Choroid plexus epithelial cell (primary cell): ENCODE measurements at regions not wholly inside any gene's neighbourhood (a gene's known extent, or its start where the extent isn't known, plus 50 kb on each side); places are given as distances from the start of the nearest gene placed in this dataset.

ENCODE experiments used
- DNase-seq: peaks from one replicate; pipeline ENCODE4 v3.0.0-alpha.2; 2010; ENCODE audit warnings: low read depth
- H3K4me3 ChIP-seq: 2 replicates; pipeline ENCODE4 v1.5.1; 2011; ENCODE audit warnings: low read depth, mild to moderate bottlenecking, control low read depth, low read length, moderate library complexity
- CTCF ChIP-seq: conservative IDR thresholded peaks from 2 replicates; pipeline ENCODE4 v1.5.1; 2011; ENCODE audit warnings: low read depth, mild to moderate bottlenecking, control low read depth, inconsistent platforms, low read length, moderate library complexity

GRCh38 chr14:55957950-55958349 lies 160.3 kb upstream of the PELI2 start:
- TF ChIP-seq CTCF: no peak
- H3K4me3 ChIP-seq: no peak overlapping the region
- no peak for DNase-seq

- no peak for DNase-seq
- H3K4me3 ChIP-seq: no peak overlapping the region
- TF ChIP-seq CTCF: no peak
Measured at GRCh38 chr14:55963295-55963694, 154.9 kb upstream of the PELI2 start.

- no peak for DNase-seq
- no peak for TF ChIP-seq CTCF
- H3K4me3 ChIP-seq: no peak overlapping the region
Measured at GRCh38 chr14:55964091-55964490, 154.1 kb upstream of the PELI2 start.

- H3K4me3 ChIP-seq: no peak overlapping the region
- DNase-seq: no peak
- no peak for TF ChIP-seq CTCF
Measured at GRCh38 chr14:55964821-55965220, 153.4 kb upstream of the PELI2 start.

GRCh38 chr14:55965851-55966250 lies 152.4 kb upstream of the PELI2 start:
- TF ChIP-seq CTCF: no peak
- peak; percentile 5 for DNase-seq
- no peak overlapping the region for H3K4me3 ChIP-seq

GRCh38 chr14:55968741-55969140 lies 149.5 kb upstream of the PELI2 start:
- TF ChIP-seq CTCF: no peak
- DNase-seq: peak; percentile 42
- H3K4me3 ChIP-seq: no peak overlapping the region

GRCh38 chr14:55973285-55973800 lies 144.9 kb upstream of the PELI2 start:
- no peak for TF ChIP-seq CTCF
- no peak overlapping the region for H3K4me3 ChIP-seq
- DNase-seq: no peak
